ENCODE measurements at regions not wholly inside any gene's neighbourhood (a gene's known extent, or its start where the extent isn't known, plus 50 kb on each side); places are given as distances from the start of the nearest gene placed in this dataset.

DNA sequence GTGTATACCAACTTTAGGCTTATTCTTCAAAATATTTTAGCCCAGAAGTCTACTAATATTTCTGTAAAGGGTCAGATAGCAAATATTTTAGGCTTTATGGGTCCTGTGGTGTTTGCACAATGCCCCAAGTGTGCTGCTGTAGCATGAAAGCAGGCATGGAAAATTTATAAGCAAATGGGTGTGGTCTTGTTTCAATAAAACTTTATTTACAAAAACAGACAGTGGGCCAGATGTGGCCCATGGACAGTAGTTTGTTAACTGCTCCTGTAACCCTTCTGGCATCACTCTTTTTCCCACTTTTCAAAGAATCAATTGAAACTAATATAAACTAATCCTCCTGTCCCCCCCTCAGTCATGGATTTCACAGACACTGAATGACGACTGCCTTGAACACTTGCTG is 410.7 kb downstream of the SHISA9 start:
- no peaks in the 10 kb centered on the region for H3K4me1 ChIP-seq
- H3K36me3 ChIP-seq (ENCODE audit: control insufficient read depth, insufficient read depth, low read length) = no peaks in the 10 kb centered on the region
- H3K4me2 ChIP-seq (ENCODE audit: low read length) = no peak overlapping the region
- no peak overlapping the region for H3K27ac ChIP-seq
- no peaks in the 10 kb centered on the region for H3K27me3 ChIP-seq (ENCODE audit: control insufficient read depth, insufficient read depth, low read length)
- H3K9ac ChIP-seq = no peak overlapping the region
- H2AFZ ChIP-seq = no peak overlapping the region
- TF ChIP-seq, protein P1, sequence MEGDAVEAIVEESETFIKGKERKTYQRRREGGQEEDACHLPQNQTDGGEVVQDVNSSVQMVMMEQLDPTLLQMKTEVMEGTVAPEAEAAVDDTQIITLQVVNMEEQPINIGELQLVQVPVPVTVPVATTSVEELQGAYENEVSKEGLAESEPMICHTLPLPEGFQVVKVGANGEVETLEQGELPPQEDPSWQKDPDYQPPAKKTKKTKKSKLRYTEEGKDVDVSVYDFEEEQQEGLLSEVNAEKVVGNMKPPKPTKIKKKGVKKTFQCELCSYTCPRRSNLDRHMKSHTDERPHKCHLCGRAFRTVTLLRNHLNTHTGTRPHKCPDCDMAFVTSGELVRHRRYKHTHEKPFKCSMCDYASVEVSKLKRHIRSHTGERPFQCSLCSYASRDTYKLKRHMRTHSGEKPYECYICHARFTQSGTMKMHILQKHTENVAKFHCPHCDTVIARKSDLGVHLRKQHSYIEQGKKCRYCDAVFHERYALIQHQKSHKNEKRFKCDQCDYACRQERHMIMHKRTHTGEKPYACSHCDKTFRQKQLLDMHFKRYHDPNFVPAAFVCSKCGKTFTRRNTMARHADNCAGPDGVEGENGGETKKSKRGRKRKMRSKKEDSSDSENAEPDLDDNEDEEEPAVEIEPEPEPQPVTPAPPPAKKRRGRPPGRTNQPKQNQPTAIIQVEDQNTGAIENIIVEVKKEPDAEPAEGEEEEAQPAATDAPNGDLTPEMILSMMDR (IDR thresholded peaks at IDR 0.05) = no peak
- H3K4me3 ChIP-seq (ENCODE audit: low read depth, low read length) = no peak overlapping the region
- H3K79me2 ChIP-seq = no peaks in the 10 kb centered on the region
- H3K9me3 ChIP-seq (ENCODE audit: control insufficient read depth, low read length) = no peaks in the 10 kb centered on the region

DNA sequence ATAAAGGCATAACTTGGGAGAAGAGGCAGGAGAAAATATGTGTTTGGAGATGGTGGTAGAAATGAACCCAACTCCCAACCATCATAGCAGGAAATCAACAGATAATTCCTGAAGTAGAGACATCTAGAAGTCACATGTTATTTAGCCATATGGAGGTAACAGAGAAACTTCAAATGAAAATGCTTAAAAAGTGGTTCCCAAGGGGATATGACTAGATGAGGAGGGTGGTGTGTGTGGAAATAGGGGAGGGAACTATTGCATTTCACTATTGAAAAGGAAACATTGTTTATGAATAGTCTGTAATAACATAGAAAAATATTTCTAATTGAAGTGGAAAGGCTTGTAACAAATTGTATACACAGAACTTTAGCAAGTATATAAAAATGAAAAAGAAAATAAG is 412.0 kb downstream of the SHISA9 start:
- Histone ChIP-seq H2AFZ (no peak overlapping the region), H3K4me3 (ENCODE audit: low read depth, low read length) (no peak overlapping the region), H3K4me2 (ENCODE audit: low read length) (no peak overlapping the region), H3K79me2 (no peaks in the 10 kb centered on the region), H3K4me1 (no peaks in the 10 kb centered on the region), H3K9me3 (ENCODE audit: control insufficient read depth, low read length) (no peaks in the 10 kb centered on the region), H3K27me3 (ENCODE audit: control insufficient read depth, insufficient read depth, low read length) (no peaks in the 10 kb centered on the region), H3K36me3 (ENCODE audit: control insufficient read depth, insufficient read depth, low read length) (no peaks in the 10 kb centered on the region), H3K9ac (no peak overlapping the region), H3K27ac (no peak overlapping the region)
- TF ChIP-seq, protein P1 (IDR thresholded peaks at IDR 0.05) = no peak

DNA sequence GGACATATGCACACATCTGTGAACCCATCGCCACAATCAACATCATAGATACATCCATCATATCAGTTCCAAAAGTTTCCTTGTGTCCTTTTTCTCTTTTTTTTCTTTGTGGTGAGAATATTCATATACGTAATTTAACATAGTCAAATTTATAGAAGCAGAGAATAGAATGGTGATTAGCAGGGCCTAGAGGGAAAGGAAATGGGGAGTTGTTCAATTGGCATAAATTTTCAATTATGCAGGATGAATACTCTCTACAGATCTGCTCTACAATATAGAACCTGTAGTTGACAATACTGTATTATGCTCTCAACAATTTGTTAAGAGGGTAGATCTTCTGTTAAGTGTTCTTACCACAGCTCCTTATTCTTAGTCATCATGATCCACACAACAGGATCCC is 413.2 kb downstream of the SHISA9 start:
- Histone ChIP-seq H3K9me3 (ENCODE audit: control insufficient read depth, low read length) (no peaks in the 10 kb centered on the region), H2AFZ (no peak overlapping the region), H3K4me3 (ENCODE audit: low read depth, low read length) (no peak overlapping the region), H3K4me2 (ENCODE audit: low read length) (no peak overlapping the region), H3K27ac (no peak overlapping the region), H3K9ac (no peak overlapping the region), H3K4me1 (no peaks in the 10 kb centered on the region), H3K36me3 (ENCODE audit: control insufficient read depth, insufficient read depth, low read length) (no peaks in the 10 kb centered on the region), H3K27me3 (ENCODE audit: control insufficient read depth, insufficient read depth, low read length) (no peaks in the 10 kb centered on the region), H3K79me2 (no peaks in the 10 kb centered on the region)
- TF ChIP-seq, protein P1 (IDR thresholded peaks at IDR 0.05) = no peak

DNA sequence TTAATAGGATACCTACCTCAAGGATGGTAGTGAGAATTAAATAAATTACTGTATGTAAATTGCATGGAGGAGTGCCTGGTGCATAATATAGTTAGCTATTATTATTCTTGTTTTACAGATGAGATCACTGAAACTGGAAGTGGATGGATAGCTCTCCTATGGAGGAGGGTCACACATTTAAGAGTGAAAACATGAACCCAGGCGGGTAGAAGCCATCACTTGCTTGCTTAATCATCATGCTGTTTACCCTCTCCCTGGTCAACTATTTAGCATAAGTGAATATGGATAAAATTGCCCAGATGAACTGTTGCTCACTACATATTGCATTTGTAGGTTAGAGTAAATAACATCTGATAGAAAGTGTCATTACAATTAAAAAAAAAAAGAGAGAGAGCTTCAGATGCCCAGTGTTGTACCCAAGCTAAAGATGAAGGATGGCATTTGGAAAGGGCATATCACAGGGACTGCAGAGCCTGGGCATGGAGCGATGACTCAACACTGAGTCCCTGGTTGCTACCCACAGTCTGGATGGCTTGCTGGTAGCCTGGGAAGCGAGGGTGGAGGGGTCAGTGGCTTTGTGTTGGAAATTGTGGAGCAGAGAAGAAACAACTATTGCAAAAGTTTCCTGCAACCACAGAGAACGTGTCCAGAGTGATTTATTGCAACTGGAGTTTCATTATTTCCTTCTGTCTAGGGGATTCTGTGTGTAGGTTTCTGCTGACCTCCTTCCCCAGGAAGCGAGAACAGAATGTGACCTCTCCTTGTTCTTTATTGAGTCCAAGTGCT is 414.4 kb downstream of the SHISA9 start:
- H3K36me3 ChIP-seq (ENCODE audit: control insufficient read depth, insufficient read depth, low read length) = no peaks in the 10 kb centered on the region
- H3K9ac ChIP-seq = no peak overlapping the region
- H3K9me3 ChIP-seq (ENCODE audit: control insufficient read depth, low read length) = no peaks in the 10 kb centered on the region
- TF ChIP-seq, protein P1 (IDR thresholded peaks at IDR 0.05) = no peak
- no peaks in the 10 kb centered on the region for H3K79me2 ChIP-seq
- no peaks in the 10 kb centered on the region for H3K27me3 ChIP-seq (ENCODE audit: control insufficient read depth, insufficient read depth, low read length)
- H2AFZ ChIP-seq = no peak overlapping the region
- H3K4me1 ChIP-seq = no peaks in the 10 kb centered on the region
- no peak overlapping the region for H3K4me2 ChIP-seq (ENCODE audit: low read length)
- H3K27ac ChIP-seq = no peak overlapping the region
- H3K4me3 ChIP-seq (ENCODE audit: low read depth, low read length) = no peak overlapping the region

DNA sequence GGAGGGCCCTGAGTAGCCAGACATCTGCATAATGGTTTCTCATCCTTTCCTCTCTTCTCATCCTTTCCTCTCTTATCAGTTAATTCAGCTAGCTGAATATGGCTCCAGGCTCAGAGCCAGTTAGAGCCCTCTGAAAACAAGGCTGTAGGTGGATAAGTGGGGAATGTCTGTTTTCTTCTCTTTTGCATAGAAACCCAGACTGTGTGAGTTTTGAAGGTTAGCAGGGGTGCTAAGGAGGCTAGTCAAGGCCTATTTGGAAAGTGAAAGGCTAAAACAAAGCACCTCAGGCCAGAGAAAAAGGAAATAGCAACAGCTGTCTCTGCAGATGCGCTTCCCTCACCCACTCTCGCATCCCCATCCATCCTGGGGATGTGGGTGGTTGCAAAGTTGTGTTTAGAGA is 420.9 kb downstream of the SHISA9 start:
- Histone ChIP-seq H3K79me2 (no peaks in the 10 kb centered on the region), H3K9ac (no peak overlapping the region), H3K4me2 (ENCODE audit: low read length) (no peak overlapping the region), H3K4me3 (ENCODE audit: low read depth, low read length) (no peak overlapping the region), H3K36me3 (ENCODE audit: control insufficient read depth, insufficient read depth, low read length) (no peaks in the 10 kb centered on the region), H2AFZ (no peak overlapping the region), H3K9me3 (ENCODE audit: control insufficient read depth, low read length) (no peaks in the 10 kb centered on the region), H3K27ac (no peak overlapping the region), H3K4me1 (no peaks in the 10 kb centered on the region), H3K27me3 (ENCODE audit: control insufficient read depth, insufficient read depth, low read length) (no peaks in the 10 kb centered on the region)
- TF ChIP-seq, protein P1 (IDR thresholded peaks at IDR 0.05) = no peak
